PC-3 (cell line): ENCODE measurements at regions not wholly inside any gene's neighbourhood (a gene's known extent, or its start where the extent isn't known, plus 50 kb on each side); places are given as distances from the start of the nearest gene placed in this dataset.
"Not testable (repeated sequence)": the region's sequence is repeated elsewhere in the genome, so short reads cannot be mapped to it uniquely, and the experiment has no call there.

Experiments
- CTCF ChIP-seq: fragments of 300-600 bp; sonication (generic); conservative IDR thresholded peaks from 2 replicates; pipeline ENCODE4 v1.5.1; 2017; ENCODE audit warnings: antibody characterized with exemption, low read depth, mild to moderate bottlenecking, low read length
- EZH2 ChIP-seq: fragments of 300-600 bp; sonication (generic); IDR thresholded peaks from one replicate; pipeline ENCODE4 v1.6.1; 2017; ENCODE audit warnings: antibody characterized with exemption, mild to moderate bottlenecking, low read length; ENCODE audit not compliant: unreplicated experiment

GRCh38 chr18:29715960-29716359 lies 1326.6 kb downstream of the DSC3 start:
- not testable (repeated sequence) for TF ChIP-seq CTCF, EZH2
